Mammary epithelial cell (primary cell): ENCODE measurements at regions not wholly inside any gene's neighbourhood (a gene's known extent, or its start where the extent isn't known, plus 50 kb on each side); places are given as distances from the start of the nearest gene placed in this dataset.

Source experiments
- EZH2 ChIP-seq: IDR thresholded peaks from 2 replicates; pipeline ENCODE4 v1.6.1; 2012; ENCODE audit warnings: low read length, inconsistent platforms, borderline replicate concordance
- TF ChIP-seq, protein P1 (sequence below), 2 donors: IDR thresholded peaks in 1 of 2; conservative IDR thresholded peaks in 1 of 2; 2 replicates each; pipeline ENCODE4 v1.5.1; 2011 to 2012; ENCODE audit warnings: inconsistent platforms in 2 of 2, low read length in 2 of 2, mild to moderate bottlenecking in 2 of 2, control low read depth in 1 of 2, low read depth in 1 of 2; ENCODE audit not compliant: insufficient read depth in 1 of 2; ENCODE audit errors: extremely low read depth in 1 of 2

GRCh38 chr4:52251864-52252263 is 200.8 kb downstream of the SPATA18 start:
- TF ChIP-seq, protein P1, sequence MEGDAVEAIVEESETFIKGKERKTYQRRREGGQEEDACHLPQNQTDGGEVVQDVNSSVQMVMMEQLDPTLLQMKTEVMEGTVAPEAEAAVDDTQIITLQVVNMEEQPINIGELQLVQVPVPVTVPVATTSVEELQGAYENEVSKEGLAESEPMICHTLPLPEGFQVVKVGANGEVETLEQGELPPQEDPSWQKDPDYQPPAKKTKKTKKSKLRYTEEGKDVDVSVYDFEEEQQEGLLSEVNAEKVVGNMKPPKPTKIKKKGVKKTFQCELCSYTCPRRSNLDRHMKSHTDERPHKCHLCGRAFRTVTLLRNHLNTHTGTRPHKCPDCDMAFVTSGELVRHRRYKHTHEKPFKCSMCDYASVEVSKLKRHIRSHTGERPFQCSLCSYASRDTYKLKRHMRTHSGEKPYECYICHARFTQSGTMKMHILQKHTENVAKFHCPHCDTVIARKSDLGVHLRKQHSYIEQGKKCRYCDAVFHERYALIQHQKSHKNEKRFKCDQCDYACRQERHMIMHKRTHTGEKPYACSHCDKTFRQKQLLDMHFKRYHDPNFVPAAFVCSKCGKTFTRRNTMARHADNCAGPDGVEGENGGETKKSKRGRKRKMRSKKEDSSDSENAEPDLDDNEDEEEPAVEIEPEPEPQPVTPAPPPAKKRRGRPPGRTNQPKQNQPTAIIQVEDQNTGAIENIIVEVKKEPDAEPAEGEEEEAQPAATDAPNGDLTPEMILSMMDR (conservative IDR thresholded peaks at IDR 0.05 in 1 of 2, IDR thresholded peaks at IDR 0.05 in 1 of 2; ENCODE audit: extremely low read depth in 1 of 2, insufficient read depth in 1 of 2, low read depth in 1 of 2, low read length in 2 of 2): no peak
- TF ChIP-seq EZH2: no peak
